Rectal smooth muscle tissue (tissue), 1 donor: ENCODE measurements at regions not wholly inside any gene's neighbourhood (a gene's known extent, or its start where the extent isn't known, plus 50 kb on each side); places are given as distances from the start of the nearest gene placed in this dataset.
"Not testable (repeated sequence)": the region's sequence is repeated elsewhere in the genome, so short reads cannot be mapped to it uniquely, and the experiment has no call there.

Experiments
- H3K27ac ChIP-seq: one replicate; pipeline ENCODE4 v1.7.0; 2013; ENCODE audit warnings: low read depth, low read length, inconsistent platforms
- H3K27me3 ChIP-seq: one replicate; pipeline ENCODE4 v1.7.0; 2013; ENCODE audit warnings: low read length; ENCODE audit not compliant: control insufficient read depth, insufficient read depth
- H3K36me3 ChIP-seq: one replicate; pipeline ENCODE4 v1.7.0; 2013; ENCODE audit warnings: low read length; ENCODE audit not compliant: control insufficient read depth, insufficient read depth
- H3K4me1 ChIP-seq: one replicate; pipeline ENCODE4 v1.7.0; 2013; ENCODE audit warnings: low read length; ENCODE audit not compliant: control insufficient read depth, insufficient read depth
- H3K4me3 ChIP-seq: one replicate; pipeline ENCODE4 v1.7.0; 2013; ENCODE audit warnings: low read length
- H3K9ac ChIP-seq: one replicate; pipeline ENCODE4 v1.7.0; 2013; ENCODE audit warnings: low read length

DNA sequence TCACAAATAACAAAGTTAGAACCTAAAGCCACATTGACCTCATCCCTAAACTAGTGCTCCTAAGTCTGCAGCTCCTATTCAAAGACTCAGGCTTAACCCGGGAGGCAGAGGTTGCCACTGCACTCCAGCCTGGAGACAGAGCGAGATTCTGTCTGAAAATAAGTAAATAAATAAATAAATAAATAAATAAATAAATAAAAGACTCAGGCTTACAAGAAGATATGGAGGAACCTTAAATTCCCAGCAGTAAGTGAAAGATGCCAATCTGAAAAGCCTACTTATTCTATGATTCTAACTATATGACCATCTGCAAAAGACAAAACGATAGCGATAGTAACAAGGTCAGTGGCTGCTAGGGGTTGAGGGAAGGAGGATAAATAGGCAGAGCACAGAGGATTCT, 101.7 kb downstream of the DDX1 start:
- H3K36me3 ChIP-seq: no peaks in the 10 kb centered on the region
- H3K27ac ChIP-seq: no peak overlapping the region
- no peak overlapping the region for H3K4me3 ChIP-seq
- no peaks in the 10 kb centered on the region for H3K4me1 ChIP-seq
- no peaks in the 10 kb centered on the region for H3K27me3 ChIP-seq
- H3K9ac ChIP-seq: no peak overlapping the region

DNA sequence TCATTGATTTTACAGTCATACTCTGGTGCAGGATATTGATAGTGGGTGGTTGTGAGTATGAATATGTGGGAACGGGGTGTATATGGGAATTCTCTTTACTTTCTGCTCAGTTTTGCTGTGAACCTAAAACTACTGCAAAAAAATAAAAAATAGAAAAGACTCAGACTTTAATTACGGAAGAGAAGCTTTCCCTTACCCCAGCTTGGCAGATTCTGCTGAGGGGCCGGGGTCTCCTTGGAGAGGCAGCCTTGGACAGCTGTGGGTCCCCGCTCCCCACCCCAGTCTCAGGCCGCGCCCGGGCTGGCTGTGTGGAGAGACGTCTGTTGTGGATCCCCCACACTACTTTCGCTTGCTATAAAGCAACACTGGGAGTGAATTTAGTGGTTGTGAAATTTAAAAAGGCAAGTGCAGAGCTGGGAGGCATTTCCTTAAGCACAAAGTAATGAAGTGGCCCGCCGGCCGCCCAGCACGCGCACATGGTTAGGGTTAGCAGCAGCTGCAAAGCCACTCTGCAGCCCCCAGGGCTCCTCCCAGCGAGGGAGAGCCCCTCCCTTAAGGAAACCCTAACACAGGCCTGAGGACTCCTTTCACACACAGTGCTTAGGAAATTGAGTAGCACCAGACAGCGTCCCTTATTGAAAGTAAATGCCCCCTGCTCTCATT, 102.4 kb downstream of the DDX1 start:
- no peaks in the 10 kb centered on the region for H3K27me3 ChIP-seq
- H3K4me3 ChIP-seq: no peak overlapping the region
- no peak overlapping the region for H3K27ac ChIP-seq
- no peaks in the 10 kb centered on the region for H3K36me3 ChIP-seq
- H3K4me1 ChIP-seq: no peaks in the 10 kb centered on the region
- no peak overlapping the region for H3K9ac ChIP-seq

DNA sequence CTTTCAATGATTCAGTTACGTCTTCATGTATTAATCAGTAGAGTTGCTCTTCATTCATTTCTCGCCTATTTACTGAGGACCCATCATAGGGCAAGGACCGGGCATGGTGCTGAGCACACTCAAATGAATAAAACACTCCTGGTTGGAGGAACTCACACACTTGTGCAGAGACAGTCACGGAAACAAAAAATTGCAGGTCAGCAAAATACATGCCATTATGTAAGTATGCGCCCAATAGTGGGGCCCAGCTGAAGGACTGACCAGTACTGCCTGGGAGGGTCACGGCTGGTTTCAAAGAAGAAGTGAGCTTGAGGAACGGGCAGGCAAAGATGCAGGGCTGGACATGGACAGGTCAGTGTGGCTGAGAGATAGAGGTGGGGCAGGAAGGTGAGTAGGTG, 102.9 kb downstream of the DDX1 start:
- Histone ChIP-seq H3K4me1 (no peaks in the 10 kb centered on the region), H3K27ac (no peak overlapping the region), H3K9ac (no peak overlapping the region), H3K27me3 (no peaks in the 10 kb centered on the region), H3K4me3 (no peak overlapping the region), H3K36me3 (no peaks in the 10 kb centered on the region)

DNA sequence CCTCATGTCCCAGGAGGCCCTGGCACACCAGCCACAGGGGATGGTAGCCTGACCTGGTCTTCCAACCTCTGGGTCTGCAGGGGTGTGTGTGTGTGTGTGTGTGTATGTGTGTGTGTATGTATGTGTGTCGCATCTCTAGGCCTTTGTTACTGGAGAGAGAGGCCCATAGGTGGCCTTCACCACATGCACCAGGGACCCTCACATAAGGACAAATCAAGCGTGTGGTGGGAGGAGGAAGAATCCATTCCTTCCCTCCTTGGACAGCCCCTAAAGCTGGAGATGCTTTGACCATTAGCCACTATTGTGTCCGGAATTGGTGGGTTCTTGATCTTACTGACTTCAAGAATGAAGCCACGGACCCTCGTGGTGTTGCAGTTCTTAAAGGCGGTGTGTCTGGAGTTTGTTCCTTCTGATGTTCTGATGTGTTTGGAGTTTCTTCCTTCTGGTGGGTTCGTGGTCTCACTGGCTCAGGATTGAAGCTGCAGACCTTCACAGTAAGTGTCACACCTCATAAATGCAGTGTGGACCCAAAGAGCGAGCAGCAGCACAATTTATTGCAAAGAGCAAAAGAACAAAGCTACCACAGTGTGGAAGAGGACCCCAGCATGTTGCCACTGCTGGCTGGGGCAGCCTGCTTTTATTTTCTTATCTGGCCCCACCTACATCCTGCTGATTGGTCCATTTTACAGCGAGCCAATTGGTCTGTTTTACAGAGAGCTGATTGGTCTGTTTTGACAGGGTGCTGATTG, 104.1 kb downstream of the DDX1 start:
- Histone ChIP-seq H3K4me1 (no peaks in the 10 kb centered on the region), H3K27me3 (no peaks in the 10 kb centered on the region), H3K36me3 (no peaks in the 10 kb centered on the region)

DNA sequence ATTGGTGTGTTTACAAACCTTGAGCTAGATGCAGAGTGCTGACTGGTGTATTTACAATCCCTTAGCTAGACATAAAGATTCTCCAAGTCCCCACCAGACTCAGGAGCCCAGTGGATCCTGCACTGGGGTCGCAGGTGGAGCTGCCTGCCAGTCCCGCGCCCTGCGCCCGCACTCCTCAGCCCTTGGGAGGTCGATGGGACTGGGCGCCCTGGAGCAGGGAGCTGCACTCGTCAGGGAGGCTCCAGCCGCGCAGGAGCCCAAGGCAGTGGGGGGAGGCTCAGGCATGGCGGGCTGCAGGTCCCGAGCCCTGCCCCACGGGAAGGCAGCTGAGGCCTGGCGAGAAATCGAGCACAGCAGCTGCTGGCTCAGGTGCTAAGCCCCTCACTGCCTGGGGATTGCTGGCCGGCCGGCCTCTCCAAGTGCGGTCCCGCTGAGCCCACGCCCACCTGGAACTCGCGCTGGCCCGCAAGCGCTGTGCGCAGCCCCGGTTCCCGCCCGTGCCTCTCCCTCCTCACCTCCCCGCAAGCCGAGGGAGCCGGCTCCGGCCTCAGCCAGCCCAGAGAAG, 105.0 kb downstream of the DDX1 start:
- not testable (repeated sequence) for H3K36me3 ChIP-seq, H3K27ac ChIP-seq, H3K4me3 ChIP-seq, H3K9ac ChIP-seq, H3K4me1 ChIP-seq, H3K27me3 ChIP-seq

More for the DNA sequence above, 104.1 kb downstream of the DDX1 start:
- Histone ChIP-seq H3K9ac (no peak overlapping the region), H3K27ac (no peak overlapping the region), H3K4me3 (no peak overlapping the region)

DNA sequence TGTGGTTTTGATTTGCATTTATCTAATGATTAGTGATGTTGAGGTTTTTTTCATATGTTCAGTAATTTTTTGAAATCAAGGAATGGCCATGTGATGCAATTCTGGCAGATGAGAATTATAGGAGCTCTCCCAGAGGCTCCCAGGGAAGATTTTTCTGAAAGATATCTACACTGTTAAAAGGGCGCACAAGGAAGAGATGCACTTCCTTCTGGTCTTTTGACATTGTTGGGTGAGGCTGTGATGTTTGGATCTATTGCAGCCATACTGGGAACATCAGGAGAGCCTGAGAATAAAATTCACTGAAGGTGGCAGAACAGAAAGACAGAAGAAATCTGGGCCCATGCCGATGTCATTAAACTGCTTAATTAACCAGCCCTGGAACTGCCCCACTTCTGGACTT, 108.5 kb downstream of the DDX1 start:
- Histone ChIP-seq H3K4me3 (no peak overlapping the region), H3K27me3 (no peaks in the 10 kb centered on the region), H3K27ac (no peak overlapping the region), H3K4me1 (no peaks in the 10 kb centered on the region), H3K9ac (no peak overlapping the region), H3K36me3 (no peaks in the 10 kb centered on the region)

DNA sequence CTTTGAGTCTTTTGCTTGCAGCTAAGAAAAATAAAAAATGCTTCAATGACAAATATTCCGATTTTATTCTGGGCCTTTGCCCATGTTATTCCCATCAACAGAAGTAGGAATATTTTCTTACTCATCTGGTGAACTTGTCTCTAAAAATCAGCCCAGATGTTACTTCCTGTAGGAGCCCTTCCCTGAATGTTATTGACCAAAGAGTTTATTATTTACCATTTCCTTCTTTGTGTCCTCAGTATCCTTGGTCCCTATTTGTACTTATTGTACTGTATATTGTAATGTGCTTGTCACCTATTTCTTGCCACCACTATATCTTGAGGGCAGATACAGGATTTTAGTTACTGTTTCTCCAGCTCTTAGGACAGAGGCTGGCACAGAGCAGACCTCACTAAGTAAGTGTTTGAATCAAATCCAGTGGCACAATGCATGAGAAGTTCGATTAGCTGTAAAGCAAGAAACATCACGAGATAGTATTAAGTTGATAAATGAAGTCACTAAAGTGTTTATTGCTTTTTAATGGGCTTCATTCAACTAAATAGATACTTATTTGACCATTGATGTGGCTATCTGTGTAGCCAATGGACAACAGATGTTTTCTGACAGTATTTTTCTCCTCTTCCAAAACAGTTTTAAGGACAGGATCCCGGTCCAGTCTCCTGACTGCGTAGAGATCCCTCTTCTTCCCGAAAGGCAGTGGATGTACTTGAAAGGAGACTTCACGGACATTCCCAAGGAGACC, 109.1 kb downstream of the DDX1 start:
- H3K27ac ChIP-seq: no peak overlapping the region
- no peaks in the 10 kb centered on the region for H3K27me3 ChIP-seq
- no peaks in the 10 kb centered on the region for H3K36me3 ChIP-seq
- no peaks in the 10 kb centered on the region for H3K4me1 ChIP-seq
- no peak overlapping the region for H3K9ac ChIP-seq
- H3K4me3 ChIP-seq: no peak overlapping the region

DNA sequence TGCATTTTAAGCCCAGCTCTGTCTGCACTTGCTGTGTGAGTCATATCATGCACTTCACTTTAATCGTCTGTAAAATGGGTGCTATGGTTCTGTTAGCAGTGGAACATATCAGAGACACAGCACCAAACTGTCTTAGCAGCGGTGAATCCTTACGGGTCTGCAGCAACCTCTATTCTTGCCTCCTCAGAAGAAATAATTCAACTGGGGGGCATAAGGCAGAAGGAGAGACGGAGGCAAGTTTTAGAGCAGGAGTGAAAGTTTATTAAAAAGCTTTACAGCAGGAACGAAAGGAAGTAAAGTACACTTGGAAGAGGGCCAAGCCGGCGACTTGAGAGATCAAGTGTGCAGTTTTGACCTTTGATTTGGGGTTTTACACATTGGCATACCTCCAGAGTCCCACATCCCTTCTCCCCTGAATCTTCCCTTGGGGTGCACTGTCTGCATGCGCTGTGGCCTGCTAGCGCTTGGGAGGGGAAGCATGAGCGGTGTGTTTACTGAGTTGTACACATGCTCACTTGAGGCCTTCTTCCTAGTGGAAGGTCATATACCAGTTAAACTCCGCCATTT, 109.8 kb downstream of the DDX1 start:
- Histone ChIP-seq H3K27ac (no peak overlapping the region), H3K36me3 (no peaks in the 10 kb centered on the region), H3K4me3 (no peak overlapping the region), H3K27me3 (no peaks in the 10 kb centered on the region), H3K4me1 (no peaks in the 10 kb centered on the region), H3K9ac (no peak overlapping the region)

DNA sequence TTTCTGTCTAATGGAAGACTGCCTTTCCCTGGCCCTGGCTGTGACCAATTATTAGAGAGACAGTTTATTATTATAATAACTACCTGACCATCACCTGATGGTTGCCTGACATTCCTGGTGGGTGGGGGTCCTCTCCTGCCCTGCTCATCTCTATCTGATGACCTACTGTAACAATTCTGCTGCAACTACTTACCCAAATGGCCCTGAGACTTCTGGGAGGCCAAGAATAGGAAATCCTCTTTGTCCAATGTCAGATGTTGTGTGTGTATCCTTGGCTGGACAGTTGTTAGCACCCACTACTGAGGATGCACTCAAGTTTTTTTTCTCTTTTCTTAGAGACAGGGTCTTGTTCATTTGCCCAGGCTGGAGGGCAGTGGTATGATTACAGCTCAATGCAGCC, 110.3 kb downstream of the DDX1 start:
- H3K36me3 ChIP-seq: no peaks in the 10 kb centered on the region
- no peaks in the 10 kb centered on the region for H3K27me3 ChIP-seq
- no peak overlapping the region for H3K9ac ChIP-seq
- no peak overlapping the region for H3K4me3 ChIP-seq
- H3K27ac ChIP-seq: no peak overlapping the region
- no peaks in the 10 kb centered on the region for H3K4me1 ChIP-seq

DNA sequence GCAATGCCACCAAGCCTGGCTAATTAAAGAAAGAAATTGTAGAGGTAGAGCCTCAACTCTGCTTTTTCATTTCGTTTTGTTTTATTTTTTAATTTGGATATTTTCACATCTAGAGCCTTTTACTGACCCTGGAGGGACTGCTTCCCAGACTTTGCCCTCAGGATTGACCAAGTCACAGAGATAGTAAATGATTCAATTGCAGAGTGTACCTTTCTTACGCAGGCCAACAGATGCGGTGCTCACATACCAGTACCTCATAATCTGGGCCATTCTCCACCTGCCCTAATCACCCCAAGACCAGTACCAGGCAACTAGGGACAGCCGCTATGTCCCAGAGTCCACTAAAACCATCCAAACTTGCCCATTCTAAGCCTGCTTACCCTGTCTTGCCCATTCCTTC, 110.8 kb downstream of the DDX1 start:
- Histone ChIP-seq H3K27ac (no peak overlapping the region), H3K4me1 (no peaks in the 10 kb centered on the region), H3K4me3 (no peak overlapping the region), H3K27me3 (no peaks in the 10 kb centered on the region), H3K36me3 (no peaks in the 10 kb centered on the region), H3K9ac (no peak overlapping the region)

DNA sequence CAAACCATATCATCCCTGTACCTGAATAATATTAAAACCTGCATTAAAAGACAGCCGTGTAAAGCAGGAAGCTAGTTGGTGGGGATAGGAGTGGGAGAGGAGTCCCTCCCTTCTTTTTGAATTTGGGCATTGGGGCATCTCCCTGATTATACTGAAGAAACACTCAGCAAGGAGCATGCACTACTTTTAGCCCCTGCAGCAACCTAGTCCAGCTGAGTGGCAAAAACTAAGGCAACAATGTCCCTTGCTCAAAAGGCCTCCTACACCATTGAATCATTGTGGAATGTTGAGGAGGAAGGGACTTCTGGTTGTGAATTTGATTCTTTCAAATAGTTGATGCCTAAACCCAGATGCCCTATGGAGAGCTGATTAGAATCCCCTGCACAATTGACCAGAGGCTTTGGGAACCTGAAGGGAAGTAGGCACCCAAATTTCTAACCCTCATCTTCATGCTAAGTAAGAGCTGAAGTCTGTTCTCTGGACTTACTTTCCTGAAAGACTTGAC, 111.7 kb downstream of the DDX1 start:
- Histone ChIP-seq H3K4me1 (no peaks in the 10 kb centered on the region), H3K9ac (no peak overlapping the region), H3K27ac (no peak overlapping the region), H3K4me3 (no peak overlapping the region), H3K36me3 (no peaks in the 10 kb centered on the region), H3K27me3 (no peaks in the 10 kb centered on the region)

DNA sequence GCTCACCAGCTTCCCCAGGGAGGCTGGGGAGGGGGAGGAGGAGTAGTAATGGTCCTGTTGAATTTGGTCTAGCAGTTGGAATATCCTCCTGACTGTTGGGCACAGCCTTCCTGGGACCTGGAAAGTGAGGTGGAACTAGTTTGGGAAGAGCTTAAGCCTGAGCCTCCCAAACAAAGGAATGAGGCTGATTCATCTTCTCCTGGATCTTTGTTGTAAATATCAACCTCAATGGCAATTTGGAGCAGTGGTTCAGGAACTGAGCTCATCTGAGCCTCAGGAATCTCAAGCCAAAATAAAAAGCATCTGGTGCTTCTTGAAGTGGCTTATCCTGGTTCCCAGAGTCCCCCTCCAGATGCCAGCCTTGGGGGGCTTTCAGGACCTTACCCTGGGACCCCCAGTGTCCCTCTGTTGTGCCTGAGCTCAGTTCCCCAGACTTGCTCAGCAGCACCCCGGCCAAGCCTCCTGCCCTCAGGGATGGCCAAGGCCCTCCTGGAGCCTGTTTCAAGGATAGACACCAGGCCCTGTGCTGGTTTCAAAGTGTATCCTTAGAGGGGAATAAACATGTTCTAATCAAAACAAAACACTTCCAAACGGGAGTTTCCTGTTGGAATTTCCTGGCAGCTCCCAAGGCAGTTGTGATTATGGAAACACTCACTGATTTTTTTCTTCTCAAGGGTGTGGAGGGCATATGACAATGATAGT, 112.6 kb downstream of the DDX1 start:
- no peak overlapping the region for H3K27ac ChIP-seq
- no peaks in the 10 kb centered on the region for H3K27me3 ChIP-seq
- H3K4me1 ChIP-seq: no peaks in the 10 kb centered on the region
- H3K9ac ChIP-seq: no peak overlapping the region
- no peaks in the 10 kb centered on the region for H3K36me3 ChIP-seq
- no peak overlapping the region for H3K4me3 ChIP-seq
